Panc1 (cell line): ENCODE measurements at regions not wholly inside any gene's neighbourhood (a gene's known extent, or its start where the extent isn't known, plus 50 kb on each side); places are given as distances from the start of the nearest gene placed in this dataset.

Experiments
- ATAC-seq: fragments of 200-7000 bp; cut with Tn5 transposase; 2 replicates; pipeline ENCODE4 v1.9.1; 2020; ENCODE audit warnings: mild to moderate bottlenecking, moderate library complexity
- BruUV-seq: library from RNA; stranded (reverse); fragments of 400-500 nt; replicated peaks from 2 replicates; lab custom pipeline; 2021; lab: Mats Ljungman, UMichigan
- CTCF ChIA-PET: fragments of 300-600 bp; sonication (Branson Sonifier 250); formaldehyde crosslinking; loops from one replicate; lab custom pipeline; 2022; ENCODE audit warnings: antibody characterized with exemption; lab: Charles Lee
- POLR2A ChIA-PET: fragments of 300-600 bp; sonication (Branson Sonifier 250); formaldehyde crosslinking; loops from one replicate; lab custom pipeline; 2022; ENCODE audit warnings: antibody characterized with exemption; lab: Charles Lee
- DNase-seq: peaks from one replicate; pipeline ENCODE4 v3.0.0-alpha.2; 2010; ENCODE audit warnings: low read depth, low spot score
- H3K27ac ChIP-seq: 2 replicates; pipeline ENCODE4 v1.5.1; 2011; ENCODE audit warnings: mild to moderate bottlenecking, low read length, inconsistent platforms
- H3K27me3 ChIP-seq: fragments of 200-500 bp; sonication (Bioruptor generic); 2 replicates; pipeline ENCODE4 v1.6.0; 2014; ENCODE audit warnings: low read length, inconsistent platforms; ENCODE audit not compliant: control insufficient read depth, insufficient read depth
- H3K36me3 ChIP-seq: fragments of 200-500 bp; sonication (Bioruptor generic); 2 replicates; pipeline ENCODE4 v1.5.1; 2014; ENCODE audit warnings: inconsistent platforms, mild to moderate bottlenecking, low read length, moderate library complexity; ENCODE audit not compliant: control insufficient read depth, insufficient read depth
- H3K4me1 ChIP-seq: 2 replicates; pipeline ENCODE4 v1.5.1; 2011; ENCODE audit warnings: inconsistent platforms, mild to moderate bottlenecking, low read length, moderate library complexity; ENCODE audit not compliant: control insufficient read depth, insufficient read depth
- H3K4me3 ChIP-seq, 2 experiments: 2 replicates each; pipeline ENCODE4 v1.5.1; 2011 to 2012; ENCODE audit warnings: low read depth in 2 of 2, low read length in 2 of 2, mild to moderate bottlenecking in 2 of 2, inconsistent platforms in 1 of 2, moderate library complexity in 1 of 2
- H3K9me3 ChIP-seq: fragments of 200-500 bp; sonication (Bioruptor generic); 2 replicates; pipeline ENCODE4 v1.5.1; 2014; ENCODE audit warnings: low read depth, mild to moderate bottlenecking, inconsistent platforms, low read length, moderate library complexity; ENCODE audit not compliant: control insufficient read depth, insufficient read depth
- POLR2AphosphoS5 ChIP-seq: IDR thresholded peaks from 2 replicates; pipeline ENCODE4 v1.6.1; 2012; ENCODE audit warnings: mild to moderate bottlenecking, low read depth, low read length, moderate library complexity
- SIN3A ChIP-seq: IDR thresholded peaks from 2 replicates; pipeline ENCODE4 v1.6.1; 2012; ENCODE audit warnings: low read depth, mild to moderate bottlenecking, low read length, moderate library complexity, borderline replicate concordance; ENCODE audit not compliant: insufficient read depth
- TCF7L2 ChIP-seq: IDR thresholded peaks from 2 replicates; pipeline ENCODE4 v1.6.1; 2011; ENCODE audit warnings: mild to moderate bottlenecking, low read depth, low read length, inconsistent platforms
- in situ Hi-C: cut with HindIII; loops from 2 replicates; pipeline ENCODE4 v1.10.0; 2016; ENCODE audit warnings: low sequenced_read_pairs, low pct_unique_long_range_greater_than_20kb
- intact Hi-C: fragments of 100-400 bp; cut with micrococcal nuclease; formaldehyde crosslinking; loops from one replicate; pipeline ENCODE4 v1.10.0; 2022; ENCODE audit not compliant: unreplicated experiment
- TF ChIP-seq, protein P1 (sequence below): fragments of 450-650 bp; IDR thresholded peaks from 2 replicates; pipeline ENCODE4 v1.5.1; 2017; ENCODE audit warnings: mild to moderate bottlenecking
- TF ChIP-seq, protein P2 (sequence below), 2 experiments: IDR thresholded peaks; 2 replicates each; pipeline ENCODE4 v1.6.1; 2011 to 2012; ENCODE audit warnings: low read depth in 2 of 2, control low read depth in 1 of 2, low read length in 1 of 2, mild to moderate bottlenecking in 1 of 2, moderate library complexity in 1 of 2; ENCODE audit not compliant: insufficient read depth in 1 of 2

DNA sequence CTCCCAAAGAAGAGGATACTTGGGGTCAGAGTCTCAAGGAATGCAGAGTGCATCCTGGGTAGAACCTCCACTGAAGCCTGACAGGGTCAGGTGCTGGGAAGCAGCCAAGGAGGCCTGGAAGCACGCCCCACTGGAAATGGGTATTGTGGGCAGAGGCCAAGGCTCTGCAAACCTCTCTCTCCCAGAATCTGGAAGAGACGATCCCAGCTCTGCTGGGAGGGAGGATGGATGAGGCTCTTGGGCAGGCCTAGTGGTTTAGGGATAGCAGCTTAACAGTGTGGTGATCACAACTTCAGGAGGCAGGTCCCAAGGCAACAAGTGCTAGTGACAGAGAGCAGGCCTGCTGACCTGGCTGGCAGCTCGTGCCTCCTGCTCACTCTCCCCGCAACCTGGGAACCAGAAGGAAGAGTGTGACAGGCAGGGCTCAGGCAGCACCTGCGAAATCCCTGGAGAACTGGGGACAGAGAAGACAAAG is 641.0 kb downstream of the PLPP3 start:
- H3K4me3 ChIP-seq: no peak overlapping the region
- POLR2A ChIA-PET: no interaction called here
- TF ChIP-seq POLR2AphosphoS5: no peak
- TF ChIP-seq, protein P1, sequence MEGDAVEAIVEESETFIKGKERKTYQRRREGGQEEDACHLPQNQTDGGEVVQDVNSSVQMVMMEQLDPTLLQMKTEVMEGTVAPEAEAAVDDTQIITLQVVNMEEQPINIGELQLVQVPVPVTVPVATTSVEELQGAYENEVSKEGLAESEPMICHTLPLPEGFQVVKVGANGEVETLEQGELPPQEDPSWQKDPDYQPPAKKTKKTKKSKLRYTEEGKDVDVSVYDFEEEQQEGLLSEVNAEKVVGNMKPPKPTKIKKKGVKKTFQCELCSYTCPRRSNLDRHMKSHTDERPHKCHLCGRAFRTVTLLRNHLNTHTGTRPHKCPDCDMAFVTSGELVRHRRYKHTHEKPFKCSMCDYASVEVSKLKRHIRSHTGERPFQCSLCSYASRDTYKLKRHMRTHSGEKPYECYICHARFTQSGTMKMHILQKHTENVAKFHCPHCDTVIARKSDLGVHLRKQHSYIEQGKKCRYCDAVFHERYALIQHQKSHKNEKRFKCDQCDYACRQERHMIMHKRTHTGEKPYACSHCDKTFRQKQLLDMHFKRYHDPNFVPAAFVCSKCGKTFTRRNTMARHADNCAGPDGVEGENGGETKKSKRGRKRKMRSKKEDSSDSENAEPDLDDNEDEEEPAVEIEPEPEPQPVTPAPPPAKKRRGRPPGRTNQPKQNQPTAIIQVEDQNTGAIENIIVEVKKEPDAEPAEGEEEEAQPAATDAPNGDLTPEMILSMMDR: no peak
- no peak for TF ChIP-seq TCF7L2
- TF ChIP-seq, protein P2, sequence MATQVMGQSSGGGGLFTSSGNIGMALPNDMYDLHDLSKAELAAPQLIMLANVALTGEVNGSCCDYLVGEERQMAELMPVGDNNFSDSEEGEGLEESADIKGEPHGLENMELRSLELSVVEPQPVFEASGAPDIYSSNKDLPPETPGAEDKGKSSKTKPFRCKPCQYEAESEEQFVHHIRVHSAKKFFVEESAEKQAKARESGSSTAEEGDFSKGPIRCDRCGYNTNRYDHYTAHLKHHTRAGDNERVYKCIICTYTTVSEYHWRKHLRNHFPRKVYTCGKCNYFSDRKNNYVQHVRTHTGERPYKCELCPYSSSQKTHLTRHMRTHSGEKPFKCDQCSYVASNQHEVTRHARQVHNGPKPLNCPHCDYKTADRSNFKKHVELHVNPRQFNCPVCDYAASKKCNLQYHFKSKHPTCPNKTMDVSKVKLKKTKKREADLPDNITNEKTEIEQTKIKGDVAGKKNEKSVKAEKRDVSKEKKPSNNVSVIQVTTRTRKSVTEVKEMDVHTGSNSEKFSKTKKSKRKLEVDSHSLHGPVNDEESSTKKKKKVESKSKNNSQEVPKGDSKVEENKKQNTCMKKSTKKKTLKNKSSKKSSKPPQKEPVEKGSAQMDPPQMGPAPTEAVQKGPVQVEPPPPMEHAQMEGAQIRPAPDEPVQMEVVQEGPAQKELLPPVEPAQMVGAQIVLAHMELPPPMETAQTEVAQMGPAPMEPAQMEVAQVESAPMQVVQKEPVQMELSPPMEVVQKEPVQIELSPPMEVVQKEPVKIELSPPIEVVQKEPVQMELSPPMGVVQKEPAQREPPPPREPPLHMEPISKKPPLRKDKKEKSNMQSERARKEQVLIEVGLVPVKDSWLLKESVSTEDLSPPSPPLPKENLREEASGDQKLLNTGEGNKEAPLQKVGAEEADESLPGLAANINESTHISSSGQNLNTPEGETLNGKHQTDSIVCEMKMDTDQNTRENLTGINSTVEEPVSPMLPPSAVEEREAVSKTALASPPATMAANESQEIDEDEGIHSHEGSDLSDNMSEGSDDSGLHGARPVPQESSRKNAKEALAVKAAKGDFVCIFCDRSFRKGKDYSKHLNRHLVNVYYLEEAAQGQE (IDR thresholded peaks at IDR 0.05; ENCODE audit: insufficient read depth in 1 of 2, low read depth in 2 of 2, low read length in 1 of 2): no peak
- no peak for TF ChIP-seq SIN3A
- no peaks in the 10 kb centered on the region for H3K4me1 ChIP-seq
- intact Hi-C loops (no loop called here), in situ Hi-C loops (no loop called here)
- no TSS peak for BruUV-seq
- DNase-seq: no peak
- no peaks in the 10 kb centered on the region for H3K9me3 ChIP-seq
- no peak; the same call in 1 of the 2 replicates for ATAC-seq
- CTCF ChIA-PET: no interaction called here
- no peak overlapping the region for H3K27ac ChIP-seq
- H3K27me3 ChIP-seq: no peaks in the 10 kb centered on the region
- no peaks in the 10 kb centered on the region for H3K36me3 ChIP-seq

DNA sequence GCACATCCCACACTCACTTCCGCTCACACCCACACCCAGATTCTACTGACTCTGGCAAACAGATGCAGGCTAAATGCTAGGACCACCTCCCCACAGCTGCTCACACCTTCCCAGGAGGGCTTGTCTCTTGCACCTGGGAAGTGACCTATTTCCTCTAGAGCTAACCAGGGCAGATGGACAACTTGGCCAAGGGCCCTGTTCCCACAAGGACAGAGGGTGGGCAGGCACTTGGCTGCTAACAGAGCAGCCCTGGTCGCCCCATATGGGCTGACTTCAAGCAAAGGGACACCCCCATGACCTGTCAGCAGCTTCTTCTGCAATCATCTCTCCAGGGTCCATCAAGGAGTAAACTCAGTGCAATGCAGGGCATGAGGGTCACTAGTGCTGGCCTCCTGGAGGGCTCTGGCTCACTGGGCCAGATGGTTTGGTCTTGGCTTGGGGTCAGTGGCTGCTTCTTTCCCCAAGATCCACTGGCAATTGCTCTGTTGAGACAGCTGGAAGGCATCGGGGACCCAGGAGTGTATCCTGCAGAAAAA is 641.5 kb downstream of the PLPP3 start:
- BruUV-seq: no TSS peak
- CTCF ChIA-PET: no interaction called here
- H3K27me3 ChIP-seq: no peaks in the 10 kb centered on the region
- TF ChIP-seq POLR2AphosphoS5: no peak
- TF ChIP-seq SIN3A: no peak
- TF ChIP-seq, protein P2 (IDR thresholded peaks at IDR 0.05; ENCODE audit: insufficient read depth in 1 of 2, low read depth in 2 of 2, low read length in 1 of 2): no peak
- no peak for TF ChIP-seq TCF7L2
- TF ChIP-seq, protein P1: no peak
- H3K36me3 ChIP-seq: no peaks in the 10 kb centered on the region
- H3K27ac ChIP-seq: no peak overlapping the region
- POLR2A ChIA-PET: interaction anchor here (0.6 kb wide), 1 partner anchor 41 kb away, joined by 3 read pairs; no protein-coding TSS in a partner anchor
- no peak for ATAC-seq
- in situ Hi-C loops: no loop called here
- no peak for DNase-seq
- intact Hi-C loops: no loop called here
- no peak overlapping the region for H3K4me3 ChIP-seq
- no peaks in the 10 kb centered on the region for H3K9me3 ChIP-seq
- no peaks in the 10 kb centered on the region for H3K4me1 ChIP-seq
